B cell (primary cell): ENCODE measurements at regions not wholly inside any gene's neighbourhood (a gene's known extent, or its start where the extent isn't known, plus 50 kb on each side); places are given as distances from the start of the nearest gene placed in this dataset.

Experiments
- EZH2 ChIP-seq: IDR thresholded peaks from 2 replicates; pipeline ENCODE4 v1.6.1; 2012; ENCODE audit warnings: borderline replicate concordance, low read depth, mild to moderate bottlenecking, moderate library complexity, low read length; ENCODE audit not compliant: insufficient read depth, poor library complexity, severe bottlenecking
- TF ChIP-seq, protein P1 (sequence below): fragments of 200-600 bp; IDR thresholded peaks from one replicate; pipeline ENCODE4 v1.8.0; 2022; ENCODE audit warnings: antibody characterized with exemption, mild to moderate bottlenecking

GRCh38 chr3:125694761-125695294 lies 99.5 kb upstream of the OSBPL11 start:
- TF ChIP-seq EZH2 = no peak
- TF ChIP-seq, protein P1, sequence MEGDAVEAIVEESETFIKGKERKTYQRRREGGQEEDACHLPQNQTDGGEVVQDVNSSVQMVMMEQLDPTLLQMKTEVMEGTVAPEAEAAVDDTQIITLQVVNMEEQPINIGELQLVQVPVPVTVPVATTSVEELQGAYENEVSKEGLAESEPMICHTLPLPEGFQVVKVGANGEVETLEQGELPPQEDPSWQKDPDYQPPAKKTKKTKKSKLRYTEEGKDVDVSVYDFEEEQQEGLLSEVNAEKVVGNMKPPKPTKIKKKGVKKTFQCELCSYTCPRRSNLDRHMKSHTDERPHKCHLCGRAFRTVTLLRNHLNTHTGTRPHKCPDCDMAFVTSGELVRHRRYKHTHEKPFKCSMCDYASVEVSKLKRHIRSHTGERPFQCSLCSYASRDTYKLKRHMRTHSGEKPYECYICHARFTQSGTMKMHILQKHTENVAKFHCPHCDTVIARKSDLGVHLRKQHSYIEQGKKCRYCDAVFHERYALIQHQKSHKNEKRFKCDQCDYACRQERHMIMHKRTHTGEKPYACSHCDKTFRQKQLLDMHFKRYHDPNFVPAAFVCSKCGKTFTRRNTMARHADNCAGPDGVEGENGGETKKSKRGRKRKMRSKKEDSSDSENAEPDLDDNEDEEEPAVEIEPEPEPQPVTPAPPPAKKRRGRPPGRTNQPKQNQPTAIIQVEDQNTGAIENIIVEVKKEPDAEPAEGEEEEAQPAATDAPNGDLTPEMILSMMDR = no peak
